Mesodermal cell (in vitro differentiated cells): ENCODE measurements at regions not wholly inside any gene's neighbourhood (a gene's known extent, or its start where the extent isn't known, plus 50 kb on each side); places are given as distances from the start of the nearest gene placed in this dataset.
"Not testable (repeated sequence)": the region's sequence is repeated elsewhere in the genome, so short reads cannot be mapped to it uniquely, and the experiment has no call there.

Experiments used
- H3K27ac ChIP-seq: 2 replicates; pipeline ENCODE4 v1.7.0; 2013; ENCODE audit warnings: mild to moderate bottlenecking, low read depth, low read length, moderate library complexity; ENCODE audit not compliant: severe bottlenecking
- H3K36me3 ChIP-seq: 2 replicates; pipeline ENCODE4 v1.7.1; 2013; ENCODE audit warnings: mild to moderate bottlenecking, low read length, moderate library complexity; ENCODE audit not compliant: control insufficient read depth, insufficient read depth
- H3K4me1 ChIP-seq: one replicate; pipeline ENCODE4 v1.7.1; 2013; ENCODE audit warnings: mild to moderate bottlenecking, low read length; ENCODE audit not compliant: insufficient read depth, control insufficient read depth, poor library complexity, severe bottlenecking
- H3K4me3 ChIP-seq: 2 replicates; pipeline ENCODE4 v1.7.0; 2013; ENCODE audit warnings: low read length, control low read depth, mild to moderate bottlenecking; ENCODE audit not compliant: insufficient read depth, poor library complexity, severe bottlenecking; ENCODE audit errors: extremely low read depth
- H3K9me3 ChIP-seq: 2 replicates; pipeline ENCODE4 v1.7.1; 2013; ENCODE audit warnings: mild to moderate bottlenecking, low read length, moderate library complexity; ENCODE audit not compliant: control insufficient read depth
- WGBS, 2 experiments: methylation state at CpG; one replicate each; pipeline ENCODE4 v1.1.5; 2013; ENCODE audit warnings: missing lambda C conversion rate in 2 of 2; ENCODE audit not compliant: insufficient coverage in 2 of 2; 5-methylcytosine and 5-hydroxymethylcytosine counted together

DNA sequence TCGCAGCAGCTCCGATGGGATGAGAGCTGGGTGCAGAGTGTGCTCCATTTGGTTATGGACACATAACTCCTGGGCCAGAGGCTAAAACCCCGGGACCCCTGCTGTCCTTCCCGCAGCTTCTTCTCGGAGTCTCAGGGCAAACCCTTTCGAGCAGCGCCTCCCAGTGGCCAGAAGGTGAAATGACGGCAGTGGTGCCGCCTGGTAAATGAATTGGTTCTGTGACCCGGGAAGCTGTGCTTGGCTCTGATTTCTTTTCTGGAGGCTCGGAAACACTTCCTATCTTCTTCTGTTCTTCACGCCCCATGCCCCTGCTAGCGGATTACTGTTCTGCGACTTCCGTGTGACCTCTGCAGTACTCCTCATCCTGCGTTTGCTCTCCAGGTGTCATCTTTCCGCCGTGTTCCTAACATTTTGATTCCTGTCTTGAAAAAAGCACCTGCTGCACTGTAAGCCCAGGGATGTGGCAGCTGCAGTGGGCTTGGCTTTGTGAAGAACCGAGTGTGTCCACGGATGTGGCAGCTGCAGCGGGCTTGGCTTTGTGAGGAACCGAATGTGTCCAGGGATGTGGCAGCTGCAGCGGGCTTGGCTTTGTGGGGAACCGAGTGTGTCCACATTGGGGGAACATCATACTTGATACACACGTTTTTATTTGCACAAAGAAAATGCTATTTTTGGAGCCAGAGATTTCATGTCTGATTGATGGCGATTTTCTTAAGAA, 118.0 kb upstream of the ALDH3B2 start:
- not testable (repeated sequence) for H3K4me3 ChIP-seq, H3K9me3 ChIP-seq, H3K4me1 ChIP-seq, H3K27ac ChIP-seq, H3K36me3 ChIP-seq
- 19 to 25% methylated on average over 10 of the region's 26 CpGs for WGBS, 2 experiments

DNA sequence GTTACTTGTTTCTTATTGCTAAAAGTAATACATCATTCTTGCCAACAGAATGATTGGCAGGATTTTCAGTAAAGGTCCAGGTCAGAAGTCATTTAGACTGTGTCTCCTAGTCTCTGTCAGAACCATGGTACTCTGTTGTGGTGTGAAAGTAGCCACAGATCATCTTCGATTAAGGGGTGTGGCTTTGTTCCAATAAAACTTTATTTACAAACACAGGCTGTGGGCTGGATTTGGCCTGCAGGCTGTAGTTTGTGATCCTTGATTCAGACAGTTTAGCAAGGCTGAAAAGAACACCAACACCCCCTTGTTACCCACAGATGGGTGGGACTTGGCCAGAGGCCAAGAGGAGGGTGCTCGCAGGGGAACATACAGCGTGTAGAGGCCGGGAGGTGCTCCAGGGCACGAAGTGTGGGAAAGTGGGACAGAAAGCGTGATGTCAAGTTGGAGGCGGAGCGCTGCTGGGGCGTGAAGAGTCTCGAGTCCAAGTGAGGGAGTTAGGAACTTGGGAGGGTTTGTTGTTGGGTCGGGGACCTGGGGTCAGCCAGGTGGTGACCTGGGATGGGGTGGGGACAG, 117.3 kb upstream of the ALDH3B2 start:
- not testable (repeated sequence) for H3K4me3 ChIP-seq, H3K9me3 ChIP-seq, H3K27ac ChIP-seq, H3K4me1 ChIP-seq, H3K36me3 ChIP-seq
- 64 to 78% methylated on average over 7 to 8 of the region's 11 CpGs for WGBS, 2 experiments

GRCh38 chr11:67788341-67788695, 113.9 kb upstream of the ALDH3B2 start:
- not testable (repeated sequence) for H3K9me3 ChIP-seq

GRCh38 chr11:67787681-67788340, 113.4 kb upstream of the ALDH3B2 start:
- WGBS, 2 experiments, result 29 to 96% methylated on average over 2 to 13 of the region's 19 CpGs
- H3K36me3 ChIP-seq, H3K9me3 ChIP-seq, H3K4me1 ChIP-seq, H3K4me3 ChIP-seq, H3K27ac ChIP-seq: not testable (repeated sequence)

More at GRCh38 chr11:67788341-67788695, 113.9 kb upstream of the ALDH3B2 start:
- 80 to 87% methylated on average over 2 of the region's 5 CpGs for WGBS, 2 experiments
- H3K4me1 ChIP-seq, H3K27ac ChIP-seq, H3K4me3 ChIP-seq, H3K36me3 ChIP-seq: not testable (repeated sequence)

GRCh38 chr11:67781967-67782366, 107.5 kb upstream of the ALDH3B2 start:
- H3K36me3 ChIP-seq, H3K9me3 ChIP-seq, H3K4me1 ChIP-seq, H3K27ac ChIP-seq, H3K4me3 ChIP-seq: not testable (repeated sequence)
- 89 to 92% methylated on average over 2 of the region's 2 CpGs for WGBS, 2 experiments

GRCh38 chr11:67781506-67781905, 107.1 kb upstream of the ALDH3B2 start:
- not testable (repeated sequence) for H3K4me3 ChIP-seq, H3K9me3 ChIP-seq, H3K4me1 ChIP-seq, H3K27ac ChIP-seq, H3K36me3 ChIP-seq
- 80 to 100% methylated on average over 1 of the region's 2 CpGs for WGBS, 2 experiments

DNA sequence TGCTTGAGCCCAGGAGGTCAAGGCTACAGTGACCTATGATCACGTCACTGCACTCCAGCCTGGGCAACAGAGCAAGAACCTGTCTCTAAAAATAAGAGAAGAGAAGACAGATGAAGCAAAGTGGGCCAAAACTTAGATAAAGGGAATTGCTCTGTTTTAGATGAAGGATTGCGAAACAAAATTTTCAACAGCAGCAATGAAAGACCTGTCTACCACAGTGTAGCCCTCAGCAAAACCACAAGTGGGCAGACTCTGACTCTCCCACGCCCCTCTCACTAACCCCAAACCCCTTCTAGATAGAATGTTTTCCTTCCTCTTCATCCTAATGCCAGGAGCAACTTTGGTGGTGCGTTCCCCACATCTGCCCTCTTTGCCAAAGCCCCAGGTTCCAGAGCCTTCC, 105.6 kb upstream of the ALDH3B2 start:
- Histone ChIP-seq H3K36me3 (no peaks in the 10 kb centered on the region), H3K4me3 (no peak overlapping the region), H3K9me3 (no peaks in the 10 kb centered on the region), H3K27ac (no peak overlapping the region), H3K4me1 (no peaks in the 10 kb centered on the region)
- whole genome bisulfite sequencing, 2 experiments, result 60 to 73% methylated on average over 3 to 4 of the region's 4 CpGs

DNA sequence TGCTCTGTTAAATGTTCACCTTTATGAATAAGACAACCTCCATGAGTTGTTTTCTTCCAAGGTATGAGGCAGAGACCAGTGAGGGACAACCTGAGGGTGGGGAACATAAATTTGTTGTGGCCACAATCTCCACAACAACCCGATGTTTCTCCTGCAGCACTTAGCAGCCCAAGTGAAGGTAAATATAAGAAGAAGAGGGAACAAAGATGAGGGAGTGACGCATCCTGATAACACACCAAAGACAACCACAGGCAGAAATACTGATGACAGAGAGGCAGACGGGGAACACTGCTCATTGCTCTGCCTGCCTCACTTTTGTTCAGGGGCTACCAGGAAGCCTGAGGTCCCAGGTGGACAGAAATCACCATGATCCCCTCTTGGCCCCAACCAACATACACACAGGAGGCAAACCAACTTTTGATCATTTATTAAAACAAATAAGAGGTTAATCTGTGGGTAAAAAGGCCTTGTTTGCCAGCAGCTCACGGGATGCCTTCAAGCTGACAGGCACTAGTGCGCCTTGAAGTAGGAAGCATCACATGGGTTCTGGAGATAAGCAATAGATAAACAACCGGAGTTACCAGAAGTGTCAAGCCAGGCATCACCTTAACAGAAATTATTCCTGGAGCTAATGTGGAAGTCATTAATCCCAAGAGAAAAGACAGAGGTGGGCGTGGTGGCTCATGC, 104.9 kb upstream of the ALDH3B2 start:
- H3K27ac ChIP-seq, result peak overlapping the region; percentile 23
- 60 to 69% methylated on average over 5 to 6 of the region's 7 CpGs for WGBS, 2 experiments

DNA sequence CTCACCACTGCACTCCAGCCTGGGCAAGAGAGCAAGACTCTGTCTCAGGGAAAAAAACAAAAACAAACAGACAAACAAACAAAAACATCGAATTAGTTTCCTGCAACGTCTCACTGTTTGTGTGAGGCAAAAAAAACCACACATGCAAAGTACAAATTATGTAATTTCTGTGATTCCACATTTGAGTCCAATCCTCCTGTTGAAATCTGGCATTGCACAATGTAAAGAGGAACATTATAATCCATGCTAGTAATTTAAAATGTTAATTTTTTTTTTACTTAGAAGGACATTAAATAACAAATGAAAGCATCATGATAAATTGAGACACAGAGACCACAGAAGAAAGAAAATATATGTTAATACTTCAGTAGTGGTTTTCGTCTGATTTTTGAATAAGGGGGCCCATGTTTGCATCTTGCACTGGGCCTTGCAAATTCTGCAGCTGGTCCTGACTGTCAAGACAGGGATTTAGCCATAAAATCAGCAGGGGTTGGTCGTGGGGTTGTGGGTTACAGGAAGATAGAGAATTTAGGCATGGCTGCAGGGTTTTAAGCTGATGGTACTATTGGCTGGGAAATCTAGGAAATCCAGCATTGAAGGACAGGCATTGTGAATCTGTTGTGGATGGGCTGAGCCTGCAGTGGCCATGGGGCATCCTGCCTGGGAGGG, 102.6 kb upstream of the ALDH3B2 start:
- no peaks in the 10 kb centered on the region for H3K9me3 ChIP-seq
- H3K27ac ChIP-seq, result no peak overlapping the region
- no peaks in the 10 kb centered on the region for H3K36me3 ChIP-seq
- 65 to 89% methylated on average over 2 to 3 of the region's 4 CpGs for WGBS, 2 experiments
- H3K4me3 ChIP-seq, result no peak overlapping the region
- no peaks in the 10 kb centered on the region for H3K4me1 ChIP-seq

More for the DNA sequence above, 104.9 kb upstream of the ALDH3B2 start:
- H3K36me3 ChIP-seq, H3K9me3 ChIP-seq, H3K4me1 ChIP-seq, H3K4me3 ChIP-seq: not testable (repeated sequence)

DNA sequence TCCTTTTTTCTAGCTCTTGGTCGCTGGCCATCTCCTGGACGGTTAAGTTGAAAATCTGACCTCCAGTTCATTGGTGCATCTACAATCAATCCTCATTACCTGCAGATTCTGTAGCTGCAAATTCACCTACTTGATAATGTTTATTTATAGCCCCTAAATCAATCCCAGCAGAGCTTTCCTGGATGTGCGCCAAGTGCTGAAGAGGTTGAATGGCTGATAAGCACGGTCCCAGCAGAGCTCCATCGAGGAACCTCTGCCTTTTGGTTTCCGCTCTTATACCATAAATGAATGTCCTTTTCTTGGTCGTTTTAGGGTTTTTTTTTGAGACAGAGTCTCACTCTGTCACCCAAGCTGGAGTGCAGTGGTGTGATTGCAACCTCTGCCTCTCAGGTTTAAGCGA, 99.8 kb upstream of the ALDH3B2 start:
- not testable (repeated sequence) for H3K36me3 ChIP-seq, H3K4me1 ChIP-seq, H3K9me3 ChIP-seq, H3K4me3 ChIP-seq, H3K27ac ChIP-seq
- WGBS, 2 experiments, result 79 to 81% methylated on average over 7 of the region's 8 CpGs
